ENCODE measurements at regions not wholly inside any gene's neighbourhood (a gene's known extent, or its start where the extent isn't known, plus 50 kb on each side); places are given as distances from the start of the nearest gene placed in this dataset.

DNA sequence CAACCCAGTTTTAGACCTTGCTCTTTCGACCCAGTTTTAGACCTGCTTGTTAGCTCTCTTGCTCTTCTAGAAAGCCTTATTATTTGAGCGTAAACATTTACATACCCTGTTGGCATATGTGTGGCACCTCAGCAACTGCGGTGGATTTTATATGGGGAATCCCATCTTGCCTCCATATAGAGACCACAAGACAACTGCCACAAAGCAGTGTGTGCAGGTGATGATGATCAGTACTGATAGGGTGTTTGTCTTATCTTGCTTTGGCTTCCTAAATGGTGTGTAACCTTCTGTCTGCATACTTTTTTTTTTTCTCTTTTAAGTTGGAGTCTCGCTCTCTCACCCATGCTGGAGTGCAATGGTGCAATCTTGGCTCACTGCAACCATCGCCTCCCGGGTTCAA, 1270.8 kb downstream of the MRPL39 start:
- Histone ChIP-seq H3K27me3 (no peaks in the 10 kb centered on the region), H3K4me3 (no peak overlapping the region), H3K4me1 (no peaks in the 10 kb centered on the region), H3K27ac (no peak overlapping the region), H3K36me3 (no peaks in the 10 kb centered on the region), H3K9me3 (no peaks in the 10 kb centered on the region)
- intact Hi-C loops (cut with DNase I): no loop called here
- no peak for TF ChIP-seq EP300 (IDR thresholded peaks at IDR 0.05)
- TF ChIP-seq, protein P1, sequence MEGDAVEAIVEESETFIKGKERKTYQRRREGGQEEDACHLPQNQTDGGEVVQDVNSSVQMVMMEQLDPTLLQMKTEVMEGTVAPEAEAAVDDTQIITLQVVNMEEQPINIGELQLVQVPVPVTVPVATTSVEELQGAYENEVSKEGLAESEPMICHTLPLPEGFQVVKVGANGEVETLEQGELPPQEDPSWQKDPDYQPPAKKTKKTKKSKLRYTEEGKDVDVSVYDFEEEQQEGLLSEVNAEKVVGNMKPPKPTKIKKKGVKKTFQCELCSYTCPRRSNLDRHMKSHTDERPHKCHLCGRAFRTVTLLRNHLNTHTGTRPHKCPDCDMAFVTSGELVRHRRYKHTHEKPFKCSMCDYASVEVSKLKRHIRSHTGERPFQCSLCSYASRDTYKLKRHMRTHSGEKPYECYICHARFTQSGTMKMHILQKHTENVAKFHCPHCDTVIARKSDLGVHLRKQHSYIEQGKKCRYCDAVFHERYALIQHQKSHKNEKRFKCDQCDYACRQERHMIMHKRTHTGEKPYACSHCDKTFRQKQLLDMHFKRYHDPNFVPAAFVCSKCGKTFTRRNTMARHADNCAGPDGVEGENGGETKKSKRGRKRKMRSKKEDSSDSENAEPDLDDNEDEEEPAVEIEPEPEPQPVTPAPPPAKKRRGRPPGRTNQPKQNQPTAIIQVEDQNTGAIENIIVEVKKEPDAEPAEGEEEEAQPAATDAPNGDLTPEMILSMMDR (IDR thresholded peaks at IDR 0.05): no peak
- no peak for TF ChIP-seq POLR2AphosphoS5 (IDR thresholded peaks at IDR 0.05)
- no peak for TF ChIP-seq POLR2A (IDR thresholded peaks at IDR 0.05)
- 90 to 92% methylated on average over 6 of the region's 6 CpGs for WGBS, 2 donors
- no peak for DNase-seq

DNA sequence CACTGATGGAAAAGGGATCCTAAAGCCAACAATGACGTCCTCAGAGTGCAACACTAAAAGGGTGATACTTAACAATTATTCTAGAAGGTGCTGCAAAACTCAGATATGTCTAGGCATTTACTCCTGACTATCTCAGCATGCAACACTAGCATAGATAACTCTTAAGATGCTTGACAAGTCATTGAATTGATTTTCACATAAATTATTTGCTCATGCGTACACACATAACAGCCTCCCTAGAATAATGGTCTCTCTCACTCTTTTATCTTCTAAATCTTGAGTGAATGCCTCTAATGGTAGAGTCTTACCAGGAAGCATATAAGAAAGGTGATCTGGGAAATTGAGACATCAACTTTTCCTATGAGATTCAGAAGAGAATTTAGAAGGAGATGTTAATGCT, 1283.7 kb downstream of the MRPL39 start:
- H3K27me3 ChIP-seq: no peaks in the 10 kb centered on the region
- H3K9me3 ChIP-seq: peaks cover 0 to 3% (median 0%) of the 10 kb centered on the region in 4 donors
- H3K36me3 ChIP-seq: no peaks in the 10 kb centered on the region
- H3K27ac ChIP-seq: no peak overlapping the region
- no peak overlapping the region for H3K4me3 ChIP-seq
- TF ChIP-seq, protein P1 (IDR thresholded peaks at IDR 0.05): no peak
- no peak for TF ChIP-seq EP300 (IDR thresholded peaks at IDR 0.05)
- TF ChIP-seq POLR2AphosphoS5 (IDR thresholded peaks at IDR 0.05): no peak
- no peak for TF ChIP-seq POLR2A (IDR thresholded peaks at IDR 0.05)
- intact Hi-C loops (cut with DNase I): no loop called here
- H3K4me1 ChIP-seq: no peaks in the 10 kb centered on the region
- no peak for DNase-seq
- WGBS, 2 donors: 65 to 81% methylated on average over 2 of the region's 2 CpGs

DNA sequence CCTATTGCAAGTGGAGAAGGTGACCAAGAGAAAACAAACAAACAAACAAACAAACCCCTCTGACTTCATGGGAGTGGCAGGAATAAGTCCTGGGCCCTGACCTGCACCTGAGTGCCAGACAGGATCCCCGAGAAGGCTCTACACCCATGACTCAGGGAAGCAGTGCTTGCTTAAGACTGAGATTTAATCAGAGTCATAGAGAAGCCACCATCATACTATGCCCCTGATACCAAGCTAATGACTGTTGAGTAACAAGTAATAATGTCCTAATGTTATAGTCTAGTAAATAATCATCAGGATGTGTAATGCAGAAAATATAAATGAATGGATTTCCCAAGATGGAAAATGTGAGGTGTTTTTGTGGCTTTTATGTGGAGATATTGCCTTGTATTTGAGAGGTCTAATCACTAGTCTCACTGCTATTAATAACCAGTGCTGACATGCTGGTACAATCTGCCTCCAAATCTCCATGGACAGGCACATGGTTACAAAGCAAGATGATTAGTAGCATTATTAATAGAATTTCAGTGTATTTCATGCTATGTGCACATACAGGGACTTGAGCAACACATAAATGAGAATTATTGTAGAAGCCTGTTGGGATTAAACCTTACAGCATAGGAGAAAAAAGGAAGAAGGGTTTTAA, 1290.9 kb downstream of the MRPL39 start:
- intact Hi-C loops (cut with DNase I): no loop called here
- H3K9me3 ChIP-seq: no peaks in the 10 kb centered on the region
- H3K4me3 ChIP-seq: no peak overlapping the region
- H3K27ac ChIP-seq: no peak overlapping the region
- WGBS, 2 donors: 0 to 82% methylated on average over 1 of the region's 1 CpG
- H3K27me3 ChIP-seq: no peaks in the 10 kb centered on the region
- no peak for DNase-seq
- no peaks in the 10 kb centered on the region for H3K4me1 ChIP-seq
- TF ChIP-seq EP300 (IDR thresholded peaks at IDR 0.05): no peak
- TF ChIP-seq, protein P1 (IDR thresholded peaks at IDR 0.05): no peak
- TF ChIP-seq POLR2AphosphoS5 (IDR thresholded peaks at IDR 0.05): no peak
- no peak for TF ChIP-seq POLR2A (IDR thresholded peaks at IDR 0.05)
- H3K36me3 ChIP-seq: no peaks in the 10 kb centered on the region

DNA sequence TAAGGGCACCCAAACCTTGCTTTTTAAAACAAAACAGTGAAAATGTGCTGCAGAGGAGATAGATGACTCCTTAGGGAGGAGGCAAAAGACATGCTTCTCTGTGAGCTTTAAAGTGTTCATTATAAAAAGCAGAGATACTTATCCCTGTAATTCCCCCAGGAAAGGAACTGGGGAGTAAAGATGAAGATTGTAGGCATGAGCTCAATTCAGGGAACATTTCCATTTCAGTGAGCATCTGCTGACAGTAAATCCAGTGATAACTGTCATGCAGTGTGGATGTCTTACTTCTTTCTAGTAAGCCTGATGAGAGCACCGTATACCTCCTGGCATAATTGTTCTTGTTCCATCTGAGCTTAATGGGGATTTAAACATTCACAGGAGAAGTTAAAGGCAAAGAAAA, 1296.5 kb downstream of the MRPL39 start:
- no peaks in the 10 kb centered on the region for H3K27me3 ChIP-seq
- TF ChIP-seq EP300 (IDR thresholded peaks at IDR 0.05): no peak
- TF ChIP-seq POLR2AphosphoS5 (IDR thresholded peaks at IDR 0.05): no peak
- TF ChIP-seq POLR2A (IDR thresholded peaks at IDR 0.05): no peak
- TF ChIP-seq, protein P1 (IDR thresholded peaks at IDR 0.05): no peak
- DNase-seq: no peak
- no peak overlapping the region for H3K4me3 ChIP-seq
- no peaks in the 10 kb centered on the region for H3K4me1 ChIP-seq
- H3K27ac ChIP-seq: no peak overlapping the region
- no peaks in the 10 kb centered on the region for H3K9me3 ChIP-seq
- intact Hi-C loops (cut with DNase I): no loop called here
- WGBS, 2 donors: 85 to 93% methylated on average over 1 of the region's 1 CpG
- no peaks in the 10 kb centered on the region for H3K36me3 ChIP-seq

DNA sequence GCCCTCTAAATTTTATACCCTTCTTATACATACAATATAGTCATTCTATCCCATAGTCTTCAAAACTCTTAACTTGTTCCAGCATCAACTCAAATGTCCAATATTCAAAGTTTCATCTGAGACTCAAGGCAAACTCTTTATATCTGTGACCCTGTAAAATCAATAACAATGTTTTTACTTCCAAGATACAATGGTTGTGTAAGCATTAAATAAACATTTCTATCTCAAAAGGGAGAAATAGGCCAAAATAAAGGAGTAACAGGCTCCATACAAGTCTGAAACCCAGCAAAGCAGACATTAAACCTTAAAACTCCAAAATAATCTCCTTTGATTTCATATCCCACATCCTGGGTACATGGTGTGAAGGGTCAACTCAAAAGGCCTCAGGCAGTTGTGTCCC, 1299.1 kb downstream of the MRPL39 start:
- H3K4me3 ChIP-seq: no peak overlapping the region
- H3K27me3 ChIP-seq: no peaks in the 10 kb centered on the region
- H3K27ac ChIP-seq: no peak overlapping the region
- H3K4me1 ChIP-seq: no peaks in the 10 kb centered on the region
- no peaks in the 10 kb centered on the region for H3K36me3 ChIP-seq
- intact Hi-C loops (cut with DNase I): no loop called here
- no peak for DNase-seq
- TF ChIP-seq POLR2A (IDR thresholded peaks at IDR 0.05) (no peak), EP300 (IDR thresholded peaks at IDR 0.05) (no peak), POLR2AphosphoS5 (IDR thresholded peaks at IDR 0.05) (no peak)
- TF ChIP-seq, protein P1 (IDR thresholded peaks at IDR 0.05): no peak
- H3K9me3 ChIP-seq: no peaks in the 10 kb centered on the region
